ENCODE measurements at regions not wholly inside any gene's neighbourhood (a gene's known extent, or its start where the extent isn't known, plus 50 kb on each side); places are given as distances from the start of the nearest gene placed in this dataset.

DNA sequence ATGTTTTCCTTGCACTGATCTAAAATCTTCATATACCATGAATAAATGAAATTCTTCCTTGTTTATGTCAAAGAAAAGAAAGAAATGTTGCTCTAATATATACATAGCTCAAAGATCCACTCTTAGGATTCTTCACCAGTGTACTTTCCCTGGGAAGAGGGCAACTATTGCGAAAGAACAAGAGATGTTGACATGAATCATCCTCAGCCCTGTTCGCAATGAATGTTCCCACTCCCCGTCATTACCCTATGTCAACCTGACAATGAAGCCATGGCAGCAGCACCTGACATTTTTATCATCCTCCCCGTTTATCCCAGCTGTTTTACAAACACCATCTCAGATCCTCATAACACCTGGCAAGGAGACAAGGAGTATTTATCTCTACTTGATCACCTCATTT, 409.1 kb upstream of the GRIA1 start:
- TF ChIP-seq ESRRG (CRISPR knock-in tag; IDR thresholded peaks at IDR 0.05) (no peak), ARNTL (CRISPR knock-in tag; IDR thresholded peaks at IDR 0.05; ENCODE audit: borderline replicate concordance, low read depth) (no peak), BACH2 (CRISPR knock-in tag; IDR thresholded peaks at IDR 0.05; ENCODE audit: borderline replicate concordance) (no peak), ZNF70 (CRISPR knock-in tag; IDR thresholded peaks at IDR 0.05) (no peak)
- TF ChIP-seq, protein P1, sequence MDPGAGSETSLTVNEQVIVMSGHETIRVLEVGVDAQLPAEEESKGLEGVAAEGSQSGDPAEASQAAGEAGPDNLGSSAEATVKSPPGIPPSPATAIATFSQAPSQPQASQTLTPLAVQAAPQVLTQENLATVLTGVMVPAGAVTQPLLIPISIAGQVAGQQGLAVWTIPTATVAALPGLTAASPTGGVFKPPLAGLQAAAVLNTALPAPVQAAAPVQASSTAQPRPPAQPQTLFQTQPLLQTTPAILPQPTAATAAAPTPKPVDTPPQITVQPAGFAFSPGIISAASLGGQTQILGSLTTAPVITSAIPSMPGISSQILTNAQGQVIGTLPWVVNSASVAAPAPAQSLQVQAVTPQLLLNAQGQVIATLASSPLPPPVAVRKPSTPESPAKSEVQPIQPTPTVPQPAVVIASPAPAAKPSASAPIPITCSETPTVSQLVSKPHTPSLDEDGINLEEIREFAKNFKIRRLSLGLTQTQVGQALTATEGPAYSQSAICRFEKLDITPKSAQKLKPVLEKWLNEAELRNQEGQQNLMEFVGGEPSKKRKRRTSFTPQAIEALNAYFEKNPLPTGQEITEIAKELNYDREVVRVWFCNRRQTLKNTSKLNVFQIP (CRISPR knock-in tag; IDR thresholded peaks at IDR 0.05; ENCODE audit: borderline replicate concordance, low read depth) = no peak
